ENCODE measurements at regions not wholly inside any gene's neighbourhood (a gene's known extent, or its start where the extent isn't known, plus 50 kb on each side); places are given as distances from the start of the nearest gene placed in this dataset.

GRCh38 chr14:28157887-28158791 lies 608.4 kb upstream of the FOXG1 start:
- no peak for TF ChIP-seq CTCF (IDR thresholded peaks at IDR 0.05; ENCODE audit: borderline replicate concordance, extremely low read depth, low read length, poor library complexity, severe bottlenecking)
- TF ChIP-seq EZH2 (IDR thresholded peaks at IDR 0.05; ENCODE audit: borderline replicate concordance, low read depth, low read length, severe bottlenecking) = no peak
